GM12878 (cell line): ENCODE measurements at regions not wholly inside any gene's neighbourhood (a gene's known extent, or its start where the extent isn't known, plus 50 kb on each side); places are given as distances from the start of the nearest gene placed in this dataset.

Experiments used
- ATAC-seq: fragments of 200-7000 bp; cut with Tn5 transposase; 3 replicates; pipeline ENCODE4 v1.9.1; 2020; ENCODE audit warnings: mild to moderate bottlenecking, moderate library complexity
- BruUV-seq: library from RNA; stranded (reverse); fragments of 400-500 nt; replicated peaks from 2 replicates; lab custom pipeline; 2021; lab: Mats Ljungman, UMichigan
- CTCF ChIA-PET: fragments of 300-600 bp; sonication (Branson Sonifier 250); formaldehyde crosslinking; extraction: SDS; loops from one replicate; lab custom pipeline; 2021; ENCODE audit warnings: inconsistent platforms; lab: Yijun Ruan, JAX
- POLR2A ChIA-PET: fragments of 350-600 bp; formaldehyde crosslinking; extraction: SDS; loops from one replicate; lab custom pipeline; 2021; ENCODE audit warnings: inconsistent platforms; lab: Charles Lee
- RAD21 ChIA-PET: fragments of 300-600 bp; sonication (Branson Sonifier 250); formaldehyde crosslinking; loops from one replicate; lab custom pipeline; 2023; ENCODE audit warnings: antibody characterized with exemption; ENCODE audit not compliant: unreplicated experiment; lab: Charles Lee
- SMC1A ChIA-PET: fragments of 300-600 bp; sonication (Branson Sonifier 250); formaldehyde crosslinking; loops from one replicate; lab custom pipeline; 2023; ENCODE audit not compliant: unreplicated experiment, uncharacterized antibody; lab: Charles Lee
- DNase-seq: peaks from one replicate; pipeline ENCODE4 v3.0.0-alpha.2; 2011; ENCODE audit warnings: low read depth, low spot score
- FAIRE-seq: peaks from 3 replicates; lab custom pipeline; 2011; peaks lifted over from hg19 to GRCh38; lab: Jason Lieb, UNC
- H2AFZ ChIP-seq: 2 replicates; pipeline ENCODE4 v1.6.0; 2011; ENCODE audit warnings: low read depth, low read length, control low read depth; ENCODE audit not compliant: control insufficient read depth
- H3K27ac ChIP-seq: 2 replicates; pipeline ENCODE4 v1.5.1; 2011; ENCODE audit warnings: control low read depth; ENCODE audit not compliant: control insufficient read depth, insufficient read depth
- H3K27me3 ChIP-seq, 2 experiments: replicated peaks in 1 of 2; 2 replicates each; pipeline versions ENCODE4 v1.6.0 to v1.6.1; 2011; ENCODE audit warnings: low read length in 1 of 2; ENCODE audit not compliant: control insufficient read depth in 2 of 2, insufficient read depth in 2 of 2
- H3K36me3 ChIP-seq, 2 experiments: 2 replicates each; pipeline ENCODE4 v1.5.1; 2011; ENCODE audit warnings: low read length in 1 of 2; ENCODE audit not compliant: control insufficient read depth in 2 of 2, insufficient read depth in 2 of 2
- H3K4me1 ChIP-seq: 2 replicates; pipeline ENCODE4 v1.6.1; 2011; ENCODE audit warnings: mild to moderate bottlenecking, low read length, moderate library complexity, mixed read lengths; ENCODE audit not compliant: control insufficient read depth, insufficient read depth
- H3K4me2 ChIP-seq: 2 replicates; pipeline ENCODE4 v1.6.0; 2011; ENCODE audit warnings: control low read depth; ENCODE audit not compliant: control insufficient read depth, insufficient read depth
- H3K4me3 ChIP-seq: fragments of 200-600 bp; sonication (generic); 2 replicates; pipeline ENCODE4 v1.5.1; 2016
- H3K79me2 ChIP-seq: 2 replicates; pipeline ENCODE4 v1.6.0; 2011; ENCODE audit warnings: low read length; ENCODE audit not compliant: control insufficient read depth, insufficient read depth
- H3K9ac ChIP-seq: 2 replicates; pipeline ENCODE4 v1.8.0; 2011; ENCODE audit warnings: low read length, control low read depth, mixed read lengths; ENCODE audit not compliant: control insufficient read depth, insufficient read depth
- H3K9me3 ChIP-seq: replicated peaks from 3 replicates; pipeline ENCODE4 v1.5.1; 2011; ENCODE audit warnings: mild to moderate bottlenecking, low read length; ENCODE audit not compliant: control insufficient read depth, insufficient read depth
- H4K20me1 ChIP-seq: 2 replicates; pipeline ENCODE4 v1.6.0; 2011; ENCODE audit not compliant: control insufficient read depth, insufficient read depth
- POLR2AphosphoS5 ChIP-seq: IDR thresholded peaks from 2 replicates; pipeline ENCODE4 v1.6.1; 2011; ENCODE audit warnings: mild to moderate bottlenecking, low read length, inconsistent platforms
- RUNX3 ChIP-seq: IDR thresholded peaks from 2 replicates; pipeline ENCODE4 v1.6.1; 2012; ENCODE audit warnings: low read length, inconsistent platforms
- WGBS: methylation state at CpG from one replicate; pipeline ENCODE4 v1.1.6; 2016; ENCODE audit warnings: low lambda C conversion rate; ENCODE audit not compliant: insufficient replicate concordance, insufficient coverage; ENCODE audit errors: missing lambda C conversion rate; 5-methylcytosine and 5-hydroxymethylcytosine counted together
- in situ Hi-C: fragments of 300-500 bp; cut with MboI; formaldehyde crosslinking; loops from 9 replicates; pipeline ENCODE4 v1.14.3; 2018; ENCODE audit warnings: mixed read lengths
- intact Hi-C: fragments of 100-400 bp; cut with micrococcal nuclease; formaldehyde crosslinking; loops from one replicate; pipeline ENCODE4 v1.14.2; 2022; ENCODE audit not compliant: unreplicated experiment
- TF ChIP-seq, protein P1 (sequence below): IDR thresholded peaks from 2 replicates; pipeline ENCODE4 v1.6.1; 2012; ENCODE audit warnings: improper control_type of control experiment, low read depth, low read length; ENCODE audit not compliant: insufficient replicate concordance

DNA sequence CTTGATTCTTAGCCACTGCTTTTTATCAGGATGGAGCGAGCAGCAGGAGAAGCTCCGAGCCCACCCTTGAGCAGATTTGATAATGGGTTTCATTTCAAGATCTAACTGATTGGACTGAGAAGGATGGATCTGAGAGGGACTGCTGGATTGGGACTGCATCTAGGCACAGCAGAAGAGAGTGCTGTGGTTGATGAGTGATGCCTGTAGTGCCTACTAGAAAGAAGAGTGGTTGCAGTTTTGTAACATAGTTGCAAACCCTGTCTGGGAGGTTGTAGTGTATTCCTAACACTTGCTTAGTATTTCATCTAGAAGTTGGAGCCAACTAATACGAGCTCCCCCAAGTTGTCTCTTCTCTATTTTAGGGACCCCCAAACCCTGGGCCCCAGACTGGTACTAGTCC is 88.7 kb downstream of the ASCL1 start:
- no peaks in the 10 kb centered on the region for H3K36me3 ChIP-seq
- H4K20me1 ChIP-seq: no peaks in the 10 kb centered on the region
- no peaks in the 10 kb centered on the region for H3K27me3 ChIP-seq
- ChIA-PET POLR2A (interaction anchor here (1.2 kb wide), 1 partner anchor 12 kb away, joined by 6 read pairs; no protein-coding TSS in a partner anchor), SMC1A (interaction anchor here (1.5 to 1.7 kb wide), 2 partner anchors 50 to 58 kb away, joined by 3 to 6 read pairs; no protein-coding TSS in a partner anchor), RAD21 (no interaction called here), CTCF (interaction anchor here (1.7 kb wide), 1 partner anchor 52 kb away, joined by 6 read pairs; no protein-coding TSS in a partner anchor)
- H3K79me2 ChIP-seq: no peaks in the 10 kb centered on the region
- H3K27ac ChIP-seq: no peak overlapping the region
- TF ChIP-seq, protein P1, sequence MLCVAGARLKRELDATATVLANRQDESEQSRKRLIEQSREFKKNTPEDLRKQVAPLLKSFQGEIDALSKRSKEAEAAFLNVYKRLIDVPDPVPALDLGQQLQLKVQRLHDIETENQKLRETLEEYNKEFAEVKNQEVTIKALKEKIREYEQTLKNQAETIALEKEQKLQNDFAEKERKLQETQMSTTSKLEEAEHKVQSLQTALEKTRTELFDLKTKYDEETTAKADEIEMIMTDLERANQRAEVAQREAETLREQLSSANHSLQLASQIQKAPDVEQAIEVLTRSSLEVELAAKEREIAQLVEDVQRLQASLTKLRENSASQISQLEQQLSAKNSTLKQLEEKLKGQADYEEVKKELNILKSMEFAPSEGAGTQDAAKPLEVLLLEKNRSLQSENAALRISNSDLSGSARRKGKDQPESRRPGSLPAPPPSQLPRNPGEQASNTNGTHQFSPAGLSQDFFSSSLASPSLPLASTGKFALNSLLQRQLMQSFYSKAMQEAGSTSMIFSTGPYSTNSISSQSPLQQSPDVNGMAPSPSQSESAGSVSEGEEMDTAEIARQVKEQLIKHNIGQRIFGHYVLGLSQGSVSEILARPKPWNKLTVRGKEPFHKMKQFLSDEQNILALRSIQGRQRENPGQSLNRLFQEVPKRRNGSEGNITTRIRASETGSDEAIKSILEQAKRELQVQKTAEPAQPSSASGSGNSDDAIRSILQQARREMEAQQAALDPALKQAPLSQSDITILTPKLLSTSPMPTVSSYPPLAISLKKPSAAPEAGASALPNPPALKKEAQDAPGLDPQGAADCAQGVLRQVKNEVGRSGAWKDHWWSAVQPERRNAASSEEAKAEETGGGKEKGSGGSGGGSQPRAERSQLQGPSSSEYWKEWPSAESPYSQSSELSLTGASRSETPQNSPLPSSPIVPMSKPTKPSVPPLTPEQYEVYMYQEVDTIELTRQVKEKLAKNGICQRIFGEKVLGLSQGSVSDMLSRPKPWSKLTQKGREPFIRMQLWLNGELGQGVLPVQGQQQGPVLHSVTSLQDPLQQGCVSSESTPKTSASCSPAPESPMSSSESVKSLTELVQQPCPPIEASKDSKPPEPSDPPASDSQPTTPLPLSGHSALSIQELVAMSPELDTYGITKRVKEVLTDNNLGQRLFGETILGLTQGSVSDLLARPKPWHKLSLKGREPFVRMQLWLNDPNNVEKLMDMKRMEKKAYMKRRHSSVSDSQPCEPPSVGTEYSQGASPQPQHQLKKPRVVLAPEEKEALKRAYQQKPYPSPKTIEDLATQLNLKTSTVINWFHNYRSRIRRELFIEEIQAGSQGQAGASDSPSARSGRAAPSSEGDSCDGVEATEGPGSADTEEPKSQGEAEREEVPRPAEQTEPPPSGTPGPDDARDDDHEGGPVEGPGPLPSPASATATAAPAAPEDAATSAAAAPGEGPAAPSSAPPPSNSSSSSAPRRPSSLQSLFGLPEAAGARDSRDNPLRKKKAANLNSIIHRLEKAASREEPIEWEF: no peak
- TF ChIP-seq RUNX3: peak; percentile 52; the same call in 1 of the 2 replicates
- no peak for TF ChIP-seq POLR2AphosphoS5
- H3K4me3 ChIP-seq: no peak overlapping the region
- WGBS: 50% methylated on average over 3 of the region's 3 CpGs
- DNase-seq (no peak), ATAC-seq (peak; percentile 46; the same call in 2 of the 3 replicates), FAIRE-seq (no peak)
- no peak overlapping the region for H3K4me2 ChIP-seq
- H2AFZ ChIP-seq: no peak overlapping the region
- intact Hi-C loops (no loop called here), in situ Hi-C loops (no loop called here)
- H3K4me1 ChIP-seq: no peaks in the 10 kb centered on the region
- H3K9me3 ChIP-seq: no peaks in the 10 kb centered on the region; the same call in 1 of the 3 replicates
- H3K9ac ChIP-seq: no peak overlapping the region
- BruUV-seq: no TSS peak
